ENCODE measurements at regions not wholly inside any gene's neighbourhood (a gene's known extent, or its start where the extent isn't known, plus 50 kb on each side); places are given as distances from the start of the nearest gene placed in this dataset.

GRCh38 chr4:29128810-29129209 lies 1591.4 kb upstream of the PCDH7 start:
- H3K27ac Mint-ChIP-seq, result no peak overlapping the region
- no peak for ATAC-seq
- no peaks in the 10 kb centered on the region for H3K36me3 Mint-ChIP-seq
- no peaks in the 10 kb centered on the region for H3K4me1 Mint-ChIP-seq
- H3K27me3 Mint-ChIP-seq, result no peaks in the 10 kb centered on the region
- no peak overlapping the region for H3K4me3 Mint-ChIP-seq
- H3K9me3 Mint-ChIP-seq, result peaks cover 2% of the 10 kb centered on the region

GRCh38 chr4:29131304-29131703 lies 1588.9 kb upstream of the PCDH7 start:
- Mint-ChIP-seq H3K27me3 (no peaks in the 10 kb centered on the region), H3K36me3 (no peaks in the 10 kb centered on the region), H3K4me3 (no peak overlapping the region), H3K9me3 (peaks cover 2% of the 10 kb centered on the region), H3K4me1 (no peaks in the 10 kb centered on the region), H3K27ac (no peak overlapping the region)
- ATAC-seq, result no peak

- ATAC-seq, result no peak
- no peaks in the 10 kb centered on the region for H3K36me3 Mint-ChIP-seq
- H3K4me3 Mint-ChIP-seq, result no peak overlapping the region
- H3K4me1 Mint-ChIP-seq, result no peaks in the 10 kb centered on the region
- peaks cover 8% of the 10 kb centered on the region for H3K9me3 Mint-ChIP-seq
- H3K27ac Mint-ChIP-seq, result no peak overlapping the region
- H3K27me3 Mint-ChIP-seq, result no peaks in the 10 kb centered on the region
Observed at GRCh38 chr4:29142708-29143107, 1577.5 kb upstream of the PCDH7 start.

- Mint-ChIP-seq H3K27me3 (no peaks in the 10 kb centered on the region), H3K9me3 (peaks cover 8% of the 10 kb centered on the region), H3K4me3 (no peak overlapping the region), H3K27ac (no peak overlapping the region), H3K36me3 (no peaks in the 10 kb centered on the region), H3K4me1 (no peaks in the 10 kb centered on the region)
- ATAC-seq, result no peak
Observed at GRCh38 chr4:29151584-29151983, 1568.6 kb upstream of the PCDH7 start.

- ATAC-seq, result no peak
- no peaks in the 10 kb centered on the region for H3K36me3 Mint-ChIP-seq
- peaks cover 6% of the 10 kb centered on the region for H3K9me3 Mint-ChIP-seq
- no peak overlapping the region for H3K27ac Mint-ChIP-seq
- H3K4me1 Mint-ChIP-seq, result no peaks in the 10 kb centered on the region
- no peak overlapping the region for H3K4me3 Mint-ChIP-seq
- no peaks in the 10 kb centered on the region for H3K27me3 Mint-ChIP-seq
Observed at GRCh38 chr4:29153642-29154041, 1566.5 kb upstream of the PCDH7 start.

GRCh38 chr4:29175291-29175690 lies 1544.9 kb upstream of the PCDH7 start:
- H3K27ac Mint-ChIP-seq, result no peak overlapping the region
- H3K4me3 Mint-ChIP-seq, result no peak overlapping the region
- ATAC-seq, result no peak
- H3K4me1 Mint-ChIP-seq, result no peaks in the 10 kb centered on the region
- H3K36me3 Mint-ChIP-seq, result no peaks in the 10 kb centered on the region
- H3K9me3 Mint-ChIP-seq, result peaks cover 3% of the 10 kb centered on the region
- H3K27me3 Mint-ChIP-seq, result no peaks in the 10 kb centered on the region

- no peak overlapping the region for H3K4me3 Mint-ChIP-seq
- ATAC-seq, result no peak
- no peaks in the 10 kb centered on the region for H3K4me1 Mint-ChIP-seq
- no peaks in the 10 kb centered on the region for H3K27me3 Mint-ChIP-seq
- H3K36me3 Mint-ChIP-seq, result no peaks in the 10 kb centered on the region
- no peak overlapping the region for H3K27ac Mint-ChIP-seq
- peaks cover 5% of the 10 kb centered on the region for H3K9me3 Mint-ChIP-seq
Observed at GRCh38 chr4:29199025-29199424, 1521.1 kb upstream of the PCDH7 start.

- Mint-ChIP-seq H3K9me3 (peaks cover 5% of the 10 kb centered on the region), H3K27ac (no peak overlapping the region), H3K4me3 (no peak overlapping the region), H3K27me3 (no peaks in the 10 kb centered on the region), H3K36me3 (no peaks in the 10 kb centered on the region), H3K4me1 (no peaks in the 10 kb centered on the region)
- no peak for ATAC-seq
Observed at GRCh38 chr4:29199485-29199884, 1520.7 kb upstream of the PCDH7 start.

- Mint-ChIP-seq H3K9me3 (no peaks in the 10 kb centered on the region), H3K36me3 (no peaks in the 10 kb centered on the region), H3K27ac (no peak overlapping the region), H3K4me3 (no peak overlapping the region), H3K27me3 (no peaks in the 10 kb centered on the region), H3K4me1 (no peaks in the 10 kb centered on the region)
- no peak for ATAC-seq
Observed at GRCh38 chr4:29213020-29213419, 1507.1 kb upstream of the PCDH7 start.

GRCh38 chr4:29220761-29221160 lies 1499.4 kb upstream of the PCDH7 start:
- no peaks in the 10 kb centered on the region for H3K27me3 Mint-ChIP-seq
- no peak for ATAC-seq
- H3K36me3 Mint-ChIP-seq, result no peaks in the 10 kb centered on the region
- H3K4me1 Mint-ChIP-seq, result no peaks in the 10 kb centered on the region
- H3K9me3 Mint-ChIP-seq, result no peaks in the 10 kb centered on the region
- H3K27ac Mint-ChIP-seq, result no peak overlapping the region
- H3K4me3 Mint-ChIP-seq, result no peak overlapping the region

- Mint-ChIP-seq H3K36me3 (no peaks in the 10 kb centered on the region), H3K9me3 (no peaks in the 10 kb centered on the region), H3K4me3 (no peak overlapping the region), H3K27me3 (no peaks in the 10 kb centered on the region), H3K27ac (no peak overlapping the region), H3K4me1 (no peaks in the 10 kb centered on the region)
- ATAC-seq, result no peak
Observed at GRCh38 chr4:29224911-29225310, 1495.3 kb upstream of the PCDH7 start.

GRCh38 chr4:29240641-29241040 lies 1479.5 kb upstream of the PCDH7 start:
- peaks cover 2% of the 10 kb centered on the region for H3K9me3 Mint-ChIP-seq
- H3K27ac Mint-ChIP-seq, result no peak overlapping the region
- H3K4me3 Mint-ChIP-seq, result no peak overlapping the region
- H3K27me3 Mint-ChIP-seq, result no peaks in the 10 kb centered on the region
- no peaks in the 10 kb centered on the region for H3K4me1 Mint-ChIP-seq
- H3K36me3 Mint-ChIP-seq, result no peaks in the 10 kb centered on the region
- ATAC-seq, result no peak

- no peaks in the 10 kb centered on the region for H3K4me1 Mint-ChIP-seq
- H3K27me3 Mint-ChIP-seq, result no peaks in the 10 kb centered on the region
- no peaks in the 10 kb centered on the region for H3K9me3 Mint-ChIP-seq
- no peak for ATAC-seq
- no peak overlapping the region for H3K4me3 Mint-ChIP-seq
- H3K36me3 Mint-ChIP-seq, result no peaks in the 10 kb centered on the region
- no peak overlapping the region for H3K27ac Mint-ChIP-seq
Observed at GRCh38 chr4:29243054-29243453, 1477.1 kb upstream of the PCDH7 start.

GRCh38 chr4:29243851-29244250 lies 1476.3 kb upstream of the PCDH7 start:
- H3K4me3 Mint-ChIP-seq, result no peak overlapping the region
- H3K27ac Mint-ChIP-seq, result no peak overlapping the region
- H3K9me3 Mint-ChIP-seq, result no peaks in the 10 kb centered on the region
- no peaks in the 10 kb centered on the region for H3K4me1 Mint-ChIP-seq
- ATAC-seq, result no peak
- no peaks in the 10 kb centered on the region for H3K36me3 Mint-ChIP-seq
- H3K27me3 Mint-ChIP-seq, result no peaks in the 10 kb centered on the region

GRCh38 chr4:29259556-29259955 lies 1460.6 kb upstream of the PCDH7 start:
- Mint-ChIP-seq H3K27me3 (no peaks in the 10 kb centered on the region), H3K4me1 (no peaks in the 10 kb centered on the region), H3K4me3 (no peak overlapping the region), H3K36me3 (no peaks in the 10 kb centered on the region), H3K27ac (no peak overlapping the region), H3K9me3 (peaks cover 9% of the 10 kb centered on the region)
- no peak for ATAC-seq

GRCh38 chr4:29262986-29263385 lies 1457.2 kb upstream of the PCDH7 start:
- ATAC-seq, result no peak
- H3K9me3 Mint-ChIP-seq, result peaks cover 5% of the 10 kb centered on the region
- no peak overlapping the region for H3K27ac Mint-ChIP-seq
- H3K4me1 Mint-ChIP-seq, result no peaks in the 10 kb centered on the region
- no peaks in the 10 kb centered on the region for H3K27me3 Mint-ChIP-seq
- no peaks in the 10 kb centered on the region for H3K36me3 Mint-ChIP-seq
- no peak overlapping the region for H3K4me3 Mint-ChIP-seq

- Mint-ChIP-seq H3K36me3 (no peaks in the 10 kb centered on the region), H3K27ac (no peak overlapping the region), H3K9me3 (peaks cover 6% of the 10 kb centered on the region), H3K4me1 (no peaks in the 10 kb centered on the region), H3K27me3 (no peaks in the 10 kb centered on the region), H3K4me3 (no peak overlapping the region)
- ATAC-seq, result no peak
Observed at GRCh38 chr4:29276150-29276549, 1444.0 kb upstream of the PCDH7 start.

All from stimulated activated memory B cell treated with anti-CD40 and anti-IgM and Interleukin-4, amounts not matched to agents 10 μg/mL and 1 μg/mL and 100 μg/mL, for 72 hours (primary cell).